Lower lobe of right lung (tissue), 2 donors: ENCODE measurements at regions not wholly inside any gene's neighbourhood (a gene's known extent, or its start where the extent isn't known, plus 50 kb on each side); places are given as distances from the start of the nearest gene placed in this dataset.

ENCODE experiments used
- ATAC-seq, 2 donors: fragments of 200-7000 bp; cut with Tn5 transposase; one replicate each; pipeline ENCODE4 v1.9.1; 2020 to 2022; ENCODE audit warnings: mild to moderate bottlenecking in 2 of 2, moderate library complexity in 2 of 2
- DNase-seq: peaks from one replicate; pipeline ENCODE4 v3.0.0-alpha.2; 2020
- H3K27ac ChIP-seq: fragments of 200-600 bp; one replicate; pipeline ENCODE4 v1.8.0; 2022
- H3K27me3 ChIP-seq: fragments of 200-600 bp; one replicate; pipeline ENCODE4 v1.8.0; 2022; ENCODE audit warnings: low read depth
- H3K36me3 ChIP-seq: fragments of 200-600 bp; one replicate; pipeline ENCODE4 v1.8.0; 2022; ENCODE audit warnings: mild to moderate bottlenecking
- H3K4me1 ChIP-seq: fragments of 200-600 bp; one replicate; pipeline ENCODE4 v1.8.0; 2022
- H3K4me3 ChIP-seq: fragments of 200-600 bp; one replicate; pipeline ENCODE4 v1.8.0; 2022; ENCODE audit warnings: mild to moderate bottlenecking
- H3K9me3 ChIP-seq: fragments of 200-600 bp; one replicate; pipeline ENCODE4 v1.8.0; 2022
- CTCF ChIP-seq: fragments of 200-600 bp; IDR thresholded peaks from one replicate; pipeline ENCODE4 v1.8.0; 2022; ENCODE audit warnings: antibody characterized with exemption, mild to moderate bottlenecking
- intact Hi-C: fragments of 100-400 bp; cut with DNase I; formaldehyde crosslinking; loops from one replicate; pipeline ENCODE4 v1.11.0; 2022
- donor health status: DM: no; HTN: yes; CAD: no; lungs with severe emphysema.

- no peak overlapping the region for H3K27ac ChIP-seq
- no peaks in the 10 kb centered on the region for H3K9me3 ChIP-seq
- H3K4me3 ChIP-seq = no peak overlapping the region
- H3K27me3 ChIP-seq = no peaks in the 10 kb centered on the region
- DNase-seq = no peak
- no peak for TF ChIP-seq CTCF
- H3K4me1 ChIP-seq = no peaks in the 10 kb centered on the region
- ATAC-seq = no peak
- intact Hi-C loops = no loop called here
- H3K36me3 ChIP-seq = no peaks in the 10 kb centered on the region
These were observed 510.8 kb upstream of the MCTP2 start for GRCh38 chr15:93720607-93721006.

- ATAC-seq = no peak
- H3K4me3 ChIP-seq = no peak overlapping the region
- TF ChIP-seq CTCF = no peak
- no peaks in the 10 kb centered on the region for H3K9me3 ChIP-seq
- no peaks in the 10 kb centered on the region for H3K4me1 ChIP-seq
- intact Hi-C loops = no loop called here
- H3K27ac ChIP-seq = no peak overlapping the region
- H3K36me3 ChIP-seq = no peaks in the 10 kb centered on the region
- no peak for DNase-seq
- no peaks in the 10 kb centered on the region for H3K27me3 ChIP-seq
These were observed 511.4 kb upstream of the MCTP2 start for GRCh38 chr15:93719921-93720351.

GRCh38 chr15:93716615-93717231 is 514.6 kb upstream of the MCTP2 start:
- Histone ChIP-seq H3K4me1 (no peaks in the 10 kb centered on the region), H3K9me3 (no peaks in the 10 kb centered on the region), H3K4me3 (no peak overlapping the region), H3K36me3 (no peaks in the 10 kb centered on the region), H3K27me3 (no peaks in the 10 kb centered on the region), H3K27ac (no peak overlapping the region)
- no peak for DNase-seq
- no peak for ATAC-seq
- intact Hi-C loops = no loop called here
- TF ChIP-seq CTCF = no peak

- Histone ChIP-seq H3K36me3 (no peaks in the 10 kb centered on the region), H3K27me3 (no peaks in the 10 kb centered on the region), H3K9me3 (no peaks in the 10 kb centered on the region), H3K27ac (no peak overlapping the region), H3K4me3 (no peak overlapping the region), H3K4me1 (no peaks in the 10 kb centered on the region)
- ATAC-seq (no peak), DNase-seq (no peak)
- intact Hi-C loops = no loop called here
- no peak for TF ChIP-seq CTCF
These were observed 521.7 kb upstream of the MCTP2 start for GRCh38 chr15:93709708-93710107.

GRCh38 chr15:93708724-93709445 is 522.5 kb upstream of the MCTP2 start:
- H3K27ac ChIP-seq = no peak overlapping the region
- no peak overlapping the region for H3K4me3 ChIP-seq
- ATAC-seq = no peak
- H3K36me3 ChIP-seq = no peaks in the 10 kb centered on the region
- no peak for TF ChIP-seq CTCF
- intact Hi-C loops = no loop called here
- H3K9me3 ChIP-seq = no peaks in the 10 kb centered on the region
- no peak for DNase-seq
- H3K4me1 ChIP-seq = no peaks in the 10 kb centered on the region
- no peaks in the 10 kb centered on the region for H3K27me3 ChIP-seq
